HepG2 (cell line): ENCODE measurements at regions not wholly inside any gene's neighbourhood (a gene's known extent, or its start where the extent isn't known, plus 50 kb on each side); places are given as distances from the start of the nearest gene placed in this dataset.

Experiments
- ATAC-seq: fragments of 200-7000 bp; cut with Tn5 transposase; 3 replicates; pipeline ENCODE4 v1.9.1; 2020; ENCODE audit warnings: mild to moderate bottlenecking, moderate library complexity
- BruUV-seq: library from RNA; stranded (reverse); fragments of 400-500 nt; replicated peaks from 2 replicates; lab custom pipeline; 2021; lab: Mats Ljungman, UMichigan
- CTCF ChIA-PET: fragments of 300-600 bp; formaldehyde crosslinking; extraction: SDS; loops from one replicate; lab custom pipeline; 2021; ENCODE audit warnings: low total read pairs, inconsistent platforms, low intra/inter-chr PET ratio; lab: Yijun Ruan, JAX
- POLR2A ChIA-PET: fragments of 350-600 bp; sonication (Branson Sonifier 250); formaldehyde crosslinking; loops from one replicate; lab custom pipeline; 2020; ENCODE audit warnings: antibody characterized with exemption, inconsistent platforms; lab: Yijun Ruan, JAX
- DNase-seq: peaks from one replicate; pipeline ENCODE4 v3.0.0-alpha.2; 2015; ENCODE audit warnings: low spot score
- FAIRE-seq: peaks from 3 replicates; lab custom pipeline; 2011; peaks lifted over from hg19 to GRCh38; lab: Jason Lieb, UNC
- H2AFZ ChIP-seq: one replicate; pipeline ENCODE4 v1.6.1; 2011; ENCODE audit warnings: low read length, inconsistent platforms
- H3K27ac ChIP-seq: fragments of 300-600 bp; 3 replicates; pipeline ENCODE4 v1.8.0; 2011; ENCODE audit warnings: mixed run types, mild to moderate bottlenecking, mixed read lengths, low read length, inconsistent platforms; ENCODE audit not compliant: insufficient read depth; ENCODE audit errors: extremely low read length
- H3K27me3 ChIP-seq, 2 experiments: fragments of 200-600 bp in 1 of 2; 2 replicates in 1 of 2; 3 replicates in 1 of 2; pipeline versions ENCODE4 v1.6.0 to v1.8.0; 2011; ENCODE audit warnings: low read length in 2 of 2, mild to moderate bottlenecking in 2 of 2, moderate library complexity in 2 of 2, inconsistent platforms in 1 of 2; ENCODE audit not compliant: insufficient read depth in 2 of 2, control insufficient read depth in 1 of 2
- H3K36me3 ChIP-seq, 2 experiments: fragments of 200-600 bp in 1 of 2; replicated peaks in 1 of 2; 2 replicates in 1 of 2; 3 replicates in 1 of 2; pipeline versions ENCODE4 v1.5.1 to v1.8.0; 2011; ENCODE audit warnings: low read length in 2 of 2, inconsistent platforms in 1 of 2; ENCODE audit not compliant: insufficient read depth in 2 of 2, control insufficient read depth in 1 of 2
- H3K4me1 ChIP-seq: 2 replicates; pipeline ENCODE4 v1.5.1; 2012; ENCODE audit warnings: low read length, inconsistent platforms; ENCODE audit not compliant: insufficient read depth
- H3K4me2 ChIP-seq: 2 replicates; pipeline ENCODE4 v1.6.0; 2011; ENCODE audit warnings: low read depth, low read length, inconsistent platforms
- H3K4me3 ChIP-seq, 3 experiments: fragments of 200-600 bp in 1 of 3; sonication (generic), shearing (Covaris generic) in 1 of 3; replicated peaks in 1 of 3; 2 replicates each; pipeline ENCODE4 v1.5.1; 2011 to 2016; ENCODE audit warnings: low read length in 3 of 3, inconsistent platforms in 2 of 3, low read depth in 2 of 3, mild to moderate bottlenecking in 2 of 3, control low read depth in 1 of 3, mixed read lengths in 1 of 3; ENCODE audit not compliant: insufficient read depth in 1 of 3
- H3K79me2 ChIP-seq: one replicate; pipeline ENCODE4 v1.6.1; 2011; ENCODE audit warnings: low read length, inconsistent platforms; ENCODE audit not compliant: insufficient read depth
- H3K9ac ChIP-seq: 2 replicates; pipeline ENCODE4 v1.6.0; 2011; ENCODE audit warnings: mild to moderate bottlenecking, low read depth, low read length, inconsistent platforms; ENCODE audit not compliant: insufficient read depth
- H3K9me3 ChIP-seq: 2 replicates; pipeline ENCODE4 v1.5.1; 2012; ENCODE audit warnings: mild to moderate bottlenecking, low read length
- H4K20me1 ChIP-seq: 2 replicates; pipeline ENCODE4 v1.6.0; 2011; ENCODE audit warnings: inconsistent platforms, mild to moderate bottlenecking, low read length, moderate library complexity; ENCODE audit not compliant: insufficient read depth
- FOXA3 ChIP-seq: IDR thresholded peaks from 2 replicates; pipeline ENCODE4 v1.6.1; 2016; ENCODE audit warnings: missing genetic modification reagents, missing compliant biosample characterization
- FOXM1 ChIP-seq: sonication (generic); formaldehyde crosslinking; IDR thresholded peaks from 2 replicates; pipeline ENCODE4 v1.5.0; 2020; ENCODE audit warnings: missing genetic modification reagents
- GTF3A ChIP-seq: sonication (generic); formaldehyde crosslinking; conservative IDR thresholded peaks from 2 replicates; pipeline ENCODE4 v1.4.0; 2020; ENCODE audit warnings: mild to moderate bottlenecking, missing genetic modification reagents
- ISX ChIP-seq: sonication (generic); formaldehyde crosslinking; conservative IDR thresholded peaks from 2 replicates; pipeline ENCODE4 v1.5.0; 2020; ENCODE audit warnings: missing genetic modification reagents
- MIER2 ChIP-seq: IDR thresholded peaks from 2 replicates; pipeline ENCODE4 v1.6.1; 2016; ENCODE audit warnings: missing biosample characterization, missing genetic modification reagents
- MXD4 ChIP-seq: IDR thresholded peaks from 2 replicates; pipeline ENCODE4 v1.6.1; 2016; ENCODE audit warnings: mild to moderate bottlenecking, missing biosample characterization, missing genetic modification reagents
- SAFB2 ChIP-seq: sonication (generic); formaldehyde crosslinking; IDR thresholded peaks from 2 replicates; pipeline ENCODE4 v1.5.1; 2020; ENCODE audit warnings: missing genetic modification reagents, low read depth, mild to moderate bottlenecking, borderline replicate concordance
- SMARCE1 ChIP-seq: fragments of 450-650 bp; IDR thresholded peaks from 2 replicates; pipeline ENCODE4 v1.6.1; 2017; ENCODE audit warnings: borderline replicate concordance
- SRF ChIP-seq: IDR thresholded peaks from 2 replicates; pipeline ENCODE4 v1.6.1; 2011; ENCODE audit warnings: mild to moderate bottlenecking, low read depth, low read length, moderate library complexity
- U2AF2 ChIP-seq: fragments of 200-400 bp; formaldehyde crosslinking; IDR thresholded peaks from 2 replicates; pipeline ENCODE4 v1.6.1; 2017; ENCODE audit warnings: low read depth, mild to moderate bottlenecking, low read length
- XRCC5 ChIP-seq: fragments of 200-400 bp; formaldehyde crosslinking; optimal IDR thresholded peaks from 2 replicates; pipeline ENCODE3; 2017; ENCODE audit warnings: mild to moderate bottlenecking, low read length
- ZNF124 ChIP-seq: sonication (generic); formaldehyde crosslinking; IDR thresholded peaks from 2 replicates; pipeline ENCODE4 v1.4.0; 2020; ENCODE audit warnings: missing genetic modification reagents
- ZNF558 ChIP-seq: sonication (generic); formaldehyde crosslinking; IDR thresholded peaks from 2 replicates; pipeline ENCODE4 v1.9.0; 2022; ENCODE audit warnings: mild to moderate bottlenecking, missing genetic modification reagents, borderline replicate concordance
- ZNF660 ChIP-seq: sonication (generic); formaldehyde crosslinking; IDR thresholded peaks from 2 replicates; pipeline ENCODE4 v1.5.1; 2020; ENCODE audit warnings: mild to moderate bottlenecking, low read depth, missing genetic modification reagents, borderline replicate concordance
- ZNF768 ChIP-seq: sonication (generic); formaldehyde crosslinking; IDR thresholded peaks from 2 replicates; pipeline ENCODE4 v1.4.0; 2020; ENCODE audit warnings: missing genetic modification reagents
- WGBS: methylation state at CpG from one replicate; pipeline ENCODE4 v1.1.6; 2017; ENCODE audit warnings: low lambda C conversion rate; 5-methylcytosine and 5-hydroxymethylcytosine counted together
- in situ Hi-C: cut with HindIII; loops from 2 replicates; pipeline ENCODE4 v1.10.0; 2017; ENCODE audit warnings: low pct_unique_long_range_greater_than_20kb; ENCODE audit not compliant: extremely low pct_ligation_motif_present
- intact Hi-C: fragments of 100-400 bp; cut with micrococcal nuclease; formaldehyde crosslinking; loops from one replicate; pipeline ENCODE4 v1.10.0; 2022; ENCODE audit not compliant: unreplicated experiment
- TF ChIP-seq, protein P1 (sequence below): IDR thresholded peaks from 2 replicates; pipeline ENCODE4 v1.6.1; 2016; ENCODE audit warnings: low read depth, control low read depth
- TF ChIP-seq, protein P2 (sequence below): sonication (generic); formaldehyde crosslinking; conservative IDR thresholded peaks from 2 replicates; pipeline ENCODE4 v1.4.0; 2020; ENCODE audit warnings: missing genetic modification reagents
- TF ChIP-seq, protein P3 (sequence below): sonication (generic); formaldehyde crosslinking; IDR thresholded peaks from 2 replicates; pipeline ENCODE4 v1.5.1; 2020; ENCODE audit warnings: mild to moderate bottlenecking, moderate library complexity, missing genetic modification reagents

DNA sequence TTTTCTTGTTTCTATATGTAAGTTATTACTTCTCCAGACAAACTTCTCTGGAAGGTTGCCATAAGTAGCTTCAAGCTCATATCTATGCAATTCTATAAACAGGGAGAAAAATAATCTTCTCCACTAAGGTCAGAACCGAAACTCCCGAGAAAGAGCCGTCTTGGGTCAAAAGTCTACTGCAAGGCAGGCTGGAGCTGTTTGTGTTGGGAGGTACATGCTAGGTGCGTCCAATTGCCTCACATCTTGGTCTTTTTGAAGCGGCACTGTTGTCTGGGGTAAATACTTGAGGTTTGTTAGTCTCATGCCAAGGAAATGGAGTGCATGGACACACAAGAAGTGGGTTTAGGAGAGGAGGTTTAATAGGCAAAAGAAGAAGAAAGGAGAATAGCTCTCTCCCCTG lies 674.7 kb upstream of the TMEM132C start:
- no peak overlapping the region for H3K4me2 ChIP-seq
- BruUV-seq: no TSS peak
- no peak for FAIRE-seq
- in situ Hi-C loops (no loop called here), intact Hi-C loops (no loop called here)
- ChIA-PET POLR2A (no interaction called here), CTCF (no interaction called here)
- no peak overlapping the region for H3K4me3 ChIP-seq
- H2AFZ ChIP-seq: no peak overlapping the region
- no peak for DNase-seq
- no peaks in the 10 kb centered on the region for H3K27me3 ChIP-seq
- WGBS: 0% methylated on average over 5 of the region's 5 CpGs
- H3K36me3 ChIP-seq: no peaks in the 10 kb centered on the region
- H4K20me1 ChIP-seq: no peaks in the 10 kb centered on the region
- no peaks in the 10 kb centered on the region for H3K79me2 ChIP-seq
- TF ChIP-seq MXD4 (CRISPR knock-in tag) (no peak), ZNF660 (no peak)
- TF ChIP-seq, protein P1, sequence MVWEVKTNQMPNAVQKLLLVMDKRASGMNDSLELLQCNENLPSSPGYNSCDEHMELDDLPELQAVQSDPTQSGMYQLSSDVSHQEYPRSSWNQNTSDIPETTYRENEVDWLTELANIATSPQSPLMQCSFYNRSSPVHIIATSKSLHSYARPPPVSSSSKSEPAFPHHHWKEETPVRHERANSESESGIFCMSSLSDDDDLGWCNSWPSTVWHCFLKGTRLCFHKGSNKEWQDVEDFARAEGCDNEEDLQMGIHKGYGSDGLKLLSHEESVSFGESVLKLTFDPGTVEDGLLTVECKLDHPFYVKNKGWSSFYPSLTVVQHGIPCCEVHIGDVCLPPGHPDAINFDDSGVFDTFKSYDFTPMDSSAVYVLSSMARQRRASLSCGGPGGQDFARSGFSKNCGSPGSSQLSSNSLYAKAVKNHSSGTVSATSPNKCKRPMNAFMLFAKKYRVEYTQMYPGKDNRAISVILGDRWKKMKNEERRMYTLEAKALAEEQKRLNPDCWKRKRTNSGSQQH: no peak
- H3K9ac ChIP-seq: no peak overlapping the region
- H3K27ac ChIP-seq: no peak overlapping the region
- ATAC-seq: no peak
- H3K9me3 ChIP-seq: no peaks in the 10 kb centered on the region; the same call in 1 of the 2 replicates
- no peaks in the 10 kb centered on the region for H3K4me1 ChIP-seq

DNA sequence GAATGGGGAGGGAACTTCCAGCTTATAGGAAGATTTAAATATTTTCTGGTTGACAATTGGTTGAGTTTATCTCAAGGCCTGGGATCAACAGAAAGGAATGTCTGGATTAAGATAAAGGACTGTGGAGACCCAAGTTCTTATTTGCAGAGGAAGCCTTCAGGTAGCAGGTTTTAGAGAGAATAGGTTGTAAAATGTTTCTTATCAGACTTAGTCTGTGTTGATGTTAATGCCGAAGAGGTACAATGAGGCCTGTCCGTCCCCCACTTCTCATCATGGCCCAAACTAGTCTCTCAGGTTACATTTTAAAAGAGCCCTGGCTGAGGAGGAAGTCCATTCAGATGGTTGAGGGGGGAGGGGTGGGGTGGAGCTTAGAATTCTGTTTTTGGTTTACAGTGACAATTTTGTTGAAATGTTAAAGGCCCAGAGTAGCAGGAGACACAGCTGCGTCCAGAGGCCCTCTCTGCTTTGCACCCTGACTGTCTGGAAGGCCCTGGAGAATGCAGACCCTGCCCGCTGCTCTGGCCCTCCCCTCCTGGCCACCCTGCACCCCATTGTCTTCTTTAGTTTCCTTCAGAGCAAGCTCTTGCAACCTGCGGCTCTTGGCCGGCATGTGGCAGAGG lies 672.5 kb upstream of the TMEM132C start:
- H3K4me3 ChIP-seq: no peak overlapping the region
- no peaks in the 10 kb centered on the region for H3K27me3 ChIP-seq
- no peaks in the 10 kb centered on the region; the same call in 1 of the 2 replicates for H3K9me3 ChIP-seq
- no peak for ATAC-seq
- BruUV-seq: no TSS peak
- H3K27ac ChIP-seq: no peak overlapping the region
- ChIA-PET CTCF (no interaction called here), POLR2A (no interaction called here)
- no peak overlapping the region for H2AFZ ChIP-seq
- H3K79me2 ChIP-seq: no peaks in the 10 kb centered on the region
- in situ Hi-C loops: no loop called here
- no peaks in the 10 kb centered on the region for H4K20me1 ChIP-seq
- no peaks in the 10 kb centered on the region for H3K4me1 ChIP-seq
- no peak overlapping the region for H3K4me2 ChIP-seq
- H3K9ac ChIP-seq: no peak overlapping the region
- DNase-seq: no peak
- H3K36me3 ChIP-seq: no peaks in the 10 kb centered on the region
- 21% methylated on average over 6 of the region's 6 CpGs for WGBS
- FAIRE-seq: no peak
- intact Hi-C loops: no loop called here
- TF ChIP-seq SMARCE1 (no peak), ISX (no peak), SRF (no peak), ZNF768 (CRISPR knock-in tag) (no peak), GTF3A (CRISPR knock-in tag) (no peak), FOXA3 (CRISPR knock-in tag) (no peak), XRCC5 (no peak), FOXM1 (CRISPR knock-in tag) (no peak), ZNF558 (CRISPR knock-in tag) (no peak), SAFB2 (CRISPR knock-in tag) (no peak), ZNF124 (no peak), U2AF2 (no peak), MIER2 (CRISPR knock-in tag) (no peak)
- TF ChIP-seq, protein P2, sequence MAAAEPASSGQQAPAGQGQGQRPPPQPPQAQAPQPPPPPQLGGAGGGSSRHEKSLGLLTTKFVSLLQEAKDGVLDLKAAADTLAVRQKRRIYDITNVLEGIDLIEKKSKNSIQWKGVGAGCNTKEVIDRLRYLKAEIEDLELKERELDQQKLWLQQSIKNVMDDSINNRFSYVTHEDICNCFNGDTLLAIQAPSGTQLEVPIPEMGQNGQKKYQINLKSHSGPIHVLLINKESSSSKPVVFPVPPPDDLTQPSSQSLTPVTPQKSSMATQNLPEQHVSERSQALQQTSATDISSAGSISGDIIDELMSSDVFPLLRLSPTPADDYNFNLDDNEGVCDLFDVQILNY: no peak
- TF ChIP-seq, protein P3, sequence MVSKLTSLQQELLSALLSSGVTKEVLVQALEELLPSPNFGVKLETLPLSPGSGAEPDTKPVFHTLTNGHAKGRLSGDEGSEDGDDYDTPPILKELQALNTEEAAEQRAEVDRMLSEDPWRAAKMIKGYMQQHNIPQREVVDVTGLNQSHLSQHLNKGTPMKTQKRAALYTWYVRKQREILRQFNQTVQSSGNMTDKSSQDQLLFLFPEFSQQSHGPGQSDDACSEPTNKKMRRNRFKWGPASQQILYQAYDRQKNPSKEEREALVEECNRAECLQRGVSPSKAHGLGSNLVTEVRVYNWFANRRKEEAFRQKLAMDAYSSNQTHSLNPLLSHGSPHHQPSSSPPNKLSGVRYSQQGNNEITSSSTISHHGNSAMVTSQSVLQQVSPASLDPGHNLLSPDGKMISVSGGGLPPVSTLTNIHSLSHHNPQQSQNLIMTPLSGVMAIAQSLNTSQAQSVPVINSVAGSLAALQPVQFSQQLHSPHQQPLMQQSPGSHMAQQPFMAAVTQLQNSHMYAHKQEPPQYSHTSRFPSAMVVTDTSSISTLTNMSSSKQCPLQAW (CRISPR knock-in tag): no peak
